SK-MEL-5 (cell line): ENCODE measurements at regions not wholly inside any gene's neighbourhood (a gene's known extent, or its start where the extent isn't known, plus 50 kb on each side); places are given as distances from the start of the nearest gene placed in this dataset.
"Not testable (repeated sequence)": the region's sequence is repeated elsewhere in the genome, so short reads cannot be mapped to it uniquely, and the experiment has no call there.

ENCODE experiments used
- DNase-seq: peaks from one replicate; pipeline ENCODE4 v3.0.0-alpha.2; 2016; ENCODE audit warnings: low read depth, low spot score
- in situ Hi-C: cut with HindIII; loops from 2 replicates; pipeline ENCODE4 v1.10.0; 2016; ENCODE audit warnings: low sequenced_read_pairs, high pct_unique_total_duplicates, low pct_unique_long_range_greater_than_20kb

GRCh38 chr11:87739766-87740165, 435.5 kb downstream of the RAB38 start:
- in situ Hi-C loops, result no loop called here
- DNase-seq, result no peak

GRCh38 chr11:87739261-87739660, 436.0 kb downstream of the RAB38 start:
- in situ Hi-C loops, result no loop called here
- no peak for DNase-seq

DNA sequence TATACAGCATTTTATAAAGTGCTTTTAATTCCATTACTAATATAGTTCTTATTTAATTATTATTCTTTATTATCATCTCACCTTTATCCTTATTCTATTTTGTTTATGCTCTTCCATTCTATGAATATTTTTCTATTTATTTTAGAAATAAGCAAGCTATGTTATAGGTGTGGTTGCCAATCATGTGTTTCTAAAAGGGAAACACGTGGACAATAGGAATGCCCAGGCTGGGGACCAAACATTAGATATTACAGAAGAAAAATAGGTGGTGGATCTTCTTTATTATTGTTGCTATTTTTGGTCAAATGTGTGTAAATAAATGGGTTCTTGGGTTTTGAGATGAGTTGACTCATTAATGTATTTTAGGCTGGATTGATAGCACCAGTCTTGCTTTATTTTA, 438.3 kb downstream of the RAB38 start:
- in situ Hi-C loops, result no loop called here

GRCh38 chr11:87726506-87726905, 448.7 kb downstream of the RAB38 start:
- DNase-seq, result no peak
- in situ Hi-C loops, result no loop called here

More for the DNA sequence above, 438.3 kb downstream of the RAB38 start:
- DNase-seq, result no peak

DNA sequence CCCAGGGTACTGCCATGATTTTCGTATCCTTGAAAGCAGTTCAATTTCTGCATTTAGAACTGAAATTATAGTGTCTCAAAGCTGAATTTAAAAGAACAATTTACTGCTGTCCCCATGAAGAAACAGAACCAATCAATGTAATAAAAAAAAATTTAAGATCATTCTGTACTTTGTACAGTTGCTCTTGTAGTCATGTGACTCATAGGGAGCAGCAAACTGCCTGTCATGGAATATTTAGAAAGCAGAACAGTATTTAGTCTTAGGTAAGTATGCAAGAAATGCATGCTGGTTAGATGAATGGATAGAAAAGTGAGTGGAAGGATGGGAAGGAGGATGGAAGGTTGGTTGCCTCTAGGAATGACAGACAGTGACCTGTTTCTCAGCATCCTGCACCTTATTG, 450.9 kb downstream of the RAB38 start:
- in situ Hi-C loops, result no loop called here
- DNase-seq, result no peak

GRCh38 chr11:87722756-87723565, 452.3 kb downstream of the RAB38 start:
- DNase-seq, result peak; percentile 58
- in situ Hi-C loops, result no loop called here

GRCh38 chr11:87719326-87720073, 455.7 kb downstream of the RAB38 start:
- in situ Hi-C loops, result no loop called here
- no peak for DNase-seq

GRCh38 chr11:87712802-87713202, 462.4 kb downstream of the RAB38 start:
- in situ Hi-C loops, result no loop called here

DNA sequence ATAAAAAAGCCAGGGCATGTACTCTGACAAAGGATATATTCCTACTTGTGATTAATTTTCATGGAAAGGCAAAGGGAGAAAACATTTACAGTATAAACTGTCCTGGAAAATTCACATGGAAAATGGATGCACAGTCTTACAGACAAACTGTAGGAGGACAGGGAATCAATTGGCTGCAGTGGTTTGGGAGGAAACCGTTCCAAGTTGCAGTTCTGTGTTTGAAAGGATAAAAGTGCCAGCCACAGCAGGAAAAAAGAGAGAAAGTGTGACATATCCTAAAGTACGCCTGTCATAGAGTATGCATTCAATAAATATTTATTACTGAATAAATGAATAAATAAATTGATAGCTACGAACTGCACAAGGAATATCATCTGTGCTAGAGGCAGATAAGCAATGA, 462.9 kb downstream of the RAB38 start:
- in situ Hi-C loops, result no loop called here
- DNase-seq, result no peak

More at GRCh38 chr11:87712802-87713202, 462.4 kb downstream of the RAB38 start:
- no peak for DNase-seq

- DNase-seq, in situ Hi-C loops: not testable (repeated sequence)
Observed at GRCh38 chr11:87703589-87703988, 471.7 kb downstream of the RAB38 start.

GRCh38 chr11:87675993-87676392, 499.2 kb downstream of the RAB38 start:
- no peak for DNase-seq
- in situ Hi-C loops, result no loop called here

GRCh38 chr11:87666730-87667129, 508.5 kb downstream of the RAB38 start:
- in situ Hi-C loops, result no loop called here
- DNase-seq, result no peak

- DNase-seq, result no peak
- in situ Hi-C loops, result no loop called here
Observed at GRCh38 chr11:87662287-87662686, 513.0 kb downstream of the RAB38 start.

DNA sequence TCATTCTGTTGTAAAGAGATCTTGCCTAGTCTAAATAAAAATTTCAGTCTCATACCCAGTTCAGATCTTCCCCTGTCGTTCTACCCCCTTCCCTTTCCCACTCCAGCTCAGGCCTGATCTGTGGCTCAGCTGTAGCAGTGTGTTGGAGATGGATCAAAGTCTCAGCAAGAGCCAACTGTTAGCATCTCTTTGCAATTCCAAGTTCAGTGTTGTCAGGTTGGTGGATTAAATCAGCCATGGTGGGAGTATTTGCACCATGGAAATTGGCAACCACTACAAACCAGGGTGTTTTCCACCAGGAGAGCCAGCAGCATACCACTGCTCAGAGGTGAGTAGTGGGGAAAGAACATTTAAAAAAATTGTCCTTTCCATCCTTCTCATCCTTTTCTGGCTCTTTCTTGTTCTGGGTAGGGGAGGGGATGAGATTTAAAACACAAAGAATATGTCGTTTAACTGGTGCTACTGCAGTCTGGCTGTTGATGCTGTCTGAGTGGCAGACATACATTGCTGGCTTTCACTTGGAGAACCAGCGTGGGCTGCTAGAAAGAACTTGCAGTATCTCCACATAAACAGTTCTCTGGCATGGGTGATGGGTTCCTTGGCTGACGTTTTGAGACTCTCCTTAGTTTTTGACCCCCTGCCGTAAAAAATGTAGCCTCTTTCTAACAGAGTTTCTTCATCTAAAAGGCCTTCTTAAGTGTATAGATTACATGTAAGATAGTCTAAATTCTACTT, 514.1 kb downstream of the RAB38 start:
- no peak for DNase-seq
- in situ Hi-C loops, result no loop called here

DNA sequence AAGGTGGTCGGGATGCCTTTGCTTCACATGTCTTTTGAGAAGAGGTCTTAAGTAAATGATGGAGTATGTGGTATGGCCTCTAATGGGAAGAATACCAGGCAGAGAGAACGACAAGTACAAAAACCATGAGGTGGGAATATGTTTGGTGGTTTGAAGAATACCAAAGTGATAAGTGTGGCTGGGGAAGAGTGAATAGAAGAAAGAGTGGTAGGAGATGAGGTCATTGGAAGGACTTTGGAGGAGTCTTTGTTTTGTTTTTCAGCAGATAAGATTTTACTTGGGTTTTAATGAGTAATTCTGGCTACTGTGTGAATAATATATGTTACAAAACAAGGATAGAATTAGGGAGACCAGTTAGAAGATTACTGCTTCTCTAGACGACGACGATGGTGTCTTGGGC, 515.4 kb downstream of the RAB38 start:
- no peak for DNase-seq
- in situ Hi-C loops, result no loop called here

DNA sequence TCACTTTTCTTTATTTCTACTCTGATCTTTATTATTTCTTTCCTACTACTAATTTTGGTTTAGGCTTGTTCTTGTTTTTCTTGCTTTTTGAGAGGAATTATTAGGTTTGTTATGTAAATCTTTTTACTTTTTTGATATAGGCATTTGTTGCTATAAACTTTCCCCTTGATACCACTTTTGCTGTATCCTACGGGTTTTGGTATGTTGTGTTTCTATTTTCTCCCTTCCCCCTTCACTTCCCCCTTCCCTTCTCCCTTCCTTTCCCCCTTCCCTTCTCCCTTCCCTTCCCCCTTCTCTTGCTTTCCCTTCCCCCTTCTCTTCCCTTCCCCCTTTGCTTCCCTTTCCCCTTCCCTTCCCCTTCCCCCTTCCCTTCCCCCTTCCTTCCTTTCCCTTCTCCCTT, 529.6 kb downstream of the RAB38 start:
- in situ Hi-C loops, result no loop called here
- no peak for DNase-seq

GRCh38 chr11:87639753-87640364, 535.4 kb downstream of the RAB38 start:
- DNase-seq, result no peak
- in situ Hi-C loops, result no loop called here

DNA sequence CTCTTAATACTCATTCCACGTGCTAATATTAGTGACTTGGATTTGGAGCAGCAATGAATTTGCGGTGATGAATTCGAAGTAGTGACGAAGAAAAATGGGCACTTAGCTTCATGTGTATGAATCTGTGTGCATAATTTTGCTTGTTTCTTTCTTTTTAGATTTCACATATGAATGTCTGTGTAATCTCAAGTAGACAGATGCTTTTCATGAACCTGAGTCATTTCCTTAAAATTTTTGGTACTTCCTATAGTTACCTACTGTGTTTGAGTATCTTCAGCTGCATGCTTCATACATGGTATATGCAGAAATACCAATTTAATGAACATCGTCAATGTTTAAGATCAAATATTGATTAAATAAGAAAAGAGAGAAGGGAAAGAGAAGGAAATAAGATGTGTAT, 540.2 kb downstream of the RAB38 start:
- in situ Hi-C loops, result no loop called here
- no peak for DNase-seq
